HG02870 (cell line): ENCODE measurements at regions not wholly inside any gene's neighbourhood (a gene's known extent, or its start where the extent isn't known, plus 50 kb on each side); places are given as distances from the start of the nearest gene placed in this dataset.

Source experiments
- ATAC-seq: cut with Tn5 transposase; IDR thresholded peaks from one replicate; pipeline ENCODE4 v1.9.1; 2021; ENCODE audit warnings: mild to moderate bottlenecking, moderate library complexity; ENCODE audit not compliant: unreplicated experiment

DNA sequence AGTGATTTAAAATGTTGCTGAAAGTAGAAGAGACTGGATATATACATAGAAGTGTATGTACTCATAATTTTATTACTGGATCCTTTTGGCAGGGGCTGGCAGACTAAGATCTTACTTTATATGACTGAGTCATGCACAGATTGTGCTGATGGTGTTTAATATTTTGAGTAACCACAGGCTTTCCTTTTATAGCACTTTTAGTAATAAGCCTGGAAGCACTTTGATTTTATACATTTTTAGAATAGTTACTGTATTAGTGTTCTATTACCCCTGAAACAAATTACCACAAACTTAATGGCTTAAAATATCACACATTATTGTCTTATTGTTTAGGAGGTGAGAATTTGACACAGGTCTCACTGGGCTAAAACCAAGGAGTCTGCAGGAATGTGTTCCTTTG, 113.4 kb upstream of the CDH8 start:
- no peak for ATAC-seq

DNA sequence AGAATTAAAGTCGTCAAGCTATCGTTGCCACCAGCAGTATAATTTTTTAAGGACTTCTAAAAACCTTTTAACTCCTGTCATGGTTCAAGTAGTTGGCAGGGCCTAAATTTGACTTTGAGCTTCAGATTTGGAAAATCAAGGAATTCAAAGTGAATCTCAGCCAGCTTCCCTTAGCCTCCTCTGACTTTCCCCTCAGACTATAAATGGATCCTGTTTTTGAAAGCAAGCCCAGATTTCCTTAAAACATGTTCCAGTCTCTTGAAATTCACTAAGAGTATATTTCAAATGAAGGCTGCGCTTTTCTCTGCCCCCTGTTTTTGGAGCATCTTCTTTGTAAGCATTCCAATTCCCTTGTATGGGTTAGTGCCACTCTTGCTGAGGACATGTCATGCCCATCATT, 101.8 kb upstream of the CDH8 start:
- no peak for ATAC-seq

DNA sequence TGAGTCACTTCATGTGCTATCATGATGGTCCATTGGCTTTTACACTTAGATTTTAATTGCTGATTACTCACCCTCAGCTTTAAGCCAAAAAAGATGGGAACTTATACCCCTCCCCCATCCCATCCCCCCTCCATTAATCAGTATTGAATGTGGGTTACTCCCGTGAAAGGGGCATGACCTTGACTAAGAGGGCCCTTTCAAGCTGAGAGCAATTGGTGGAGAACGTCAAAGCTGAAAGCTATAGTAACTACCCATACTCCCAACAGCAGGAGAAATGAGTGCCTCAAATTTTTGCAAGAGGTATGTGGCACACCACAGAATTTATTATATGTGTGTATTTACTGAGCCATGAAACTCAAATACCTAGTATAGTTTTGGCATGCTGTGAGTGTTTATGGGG, 99.7 kb upstream of the CDH8 start:
- no peak for ATAC-seq

DNA sequence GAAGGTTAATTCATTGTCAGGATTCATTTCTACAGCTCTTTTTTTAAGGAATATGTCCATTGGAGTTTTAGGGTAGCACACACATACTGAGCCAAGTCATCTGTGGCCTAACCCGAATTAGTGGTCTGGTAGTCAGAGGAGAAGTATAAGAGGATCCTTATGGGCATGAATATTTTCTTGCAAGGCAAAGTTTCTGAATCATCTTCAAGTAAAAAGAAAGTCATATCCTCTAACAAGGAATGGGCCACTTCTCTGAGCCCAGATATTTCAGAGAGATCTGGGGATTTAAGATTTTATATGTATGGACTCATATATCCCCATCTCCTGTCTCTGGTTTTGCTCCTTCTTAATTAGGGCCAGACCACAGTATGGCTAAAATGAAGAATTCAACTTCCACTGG, 99.2 kb upstream of the CDH8 start:
- ATAC-seq: no peak

DNA sequence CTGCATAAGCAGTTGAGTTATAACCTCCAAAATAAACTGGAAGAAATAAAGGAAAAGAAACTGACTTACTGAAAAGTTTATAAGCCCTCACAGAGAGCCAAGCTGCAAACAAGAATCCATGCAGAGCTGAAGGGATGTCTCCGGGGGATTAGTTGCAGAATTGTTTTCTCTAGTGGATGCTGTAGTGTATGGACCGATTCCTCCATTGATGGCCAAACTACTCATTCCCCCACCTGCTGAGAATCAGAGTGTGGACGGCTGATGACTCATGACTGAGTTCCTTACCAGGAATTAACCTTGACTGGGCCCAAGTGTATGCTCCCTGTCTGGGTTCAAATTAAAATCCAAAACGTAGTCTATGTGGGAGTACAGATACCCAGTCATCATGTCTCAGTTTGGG, 93.9 kb upstream of the CDH8 start:
- no peak for ATAC-seq

DNA sequence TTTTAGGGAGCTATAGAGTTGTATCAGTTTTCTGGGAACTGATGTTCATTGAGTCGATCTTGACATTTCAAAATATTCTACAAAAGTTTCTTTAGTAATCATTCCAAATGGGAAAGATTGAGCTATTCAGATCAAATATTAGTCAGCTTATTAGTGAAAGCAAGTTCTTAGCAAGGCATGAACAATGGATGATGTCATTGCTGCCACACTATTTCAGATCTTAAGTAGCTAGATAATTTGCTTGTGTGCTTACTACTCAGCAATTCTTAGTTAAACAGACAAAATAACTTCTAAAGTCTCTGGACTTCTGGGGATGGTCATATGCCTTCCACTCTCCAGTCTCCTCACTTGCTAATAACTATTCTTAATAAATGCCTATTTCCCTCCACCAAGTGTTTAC, 69.0 kb upstream of the CDH8 start:
- no peak for ATAC-seq

DNA sequence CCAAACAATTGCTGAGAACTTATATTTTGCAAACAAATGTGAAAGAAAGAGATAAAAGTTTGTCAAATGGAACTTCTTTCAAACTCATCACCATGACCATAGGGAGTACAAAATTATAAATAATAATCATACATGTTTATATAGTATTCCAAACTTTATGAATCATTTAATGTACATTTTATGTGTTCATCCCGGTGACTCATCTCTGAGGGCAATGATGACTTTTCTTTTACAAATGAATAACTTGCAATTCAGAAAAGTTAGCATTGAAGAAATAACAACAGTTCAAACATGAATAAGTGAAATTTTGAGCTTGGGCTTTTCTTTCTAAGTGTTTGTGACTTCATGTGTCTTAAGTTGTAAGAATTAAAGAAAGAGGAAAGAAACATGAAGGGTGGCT, 66.3 kb upstream of the CDH8 start:
- no peak for ATAC-seq

DNA sequence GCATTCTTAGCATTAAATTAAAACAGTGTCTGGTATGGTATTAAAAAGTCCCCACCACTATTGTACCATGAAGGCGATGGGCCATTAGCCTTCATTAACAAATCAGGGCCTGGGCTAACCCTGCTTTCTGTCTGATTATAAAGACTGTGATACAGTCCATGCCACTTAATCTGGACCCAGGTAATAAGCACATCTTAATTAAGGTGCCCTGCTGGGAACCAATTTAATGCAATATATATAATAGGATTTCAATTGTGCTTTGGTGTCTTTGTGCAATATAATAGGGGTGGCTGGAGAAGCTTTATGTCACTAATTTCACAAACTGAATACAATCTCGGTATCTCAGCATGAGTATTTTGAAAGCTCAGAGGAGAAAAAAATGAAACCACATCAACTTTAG, 64.4 kb upstream of the CDH8 start:
- ATAC-seq: no peak

DNA sequence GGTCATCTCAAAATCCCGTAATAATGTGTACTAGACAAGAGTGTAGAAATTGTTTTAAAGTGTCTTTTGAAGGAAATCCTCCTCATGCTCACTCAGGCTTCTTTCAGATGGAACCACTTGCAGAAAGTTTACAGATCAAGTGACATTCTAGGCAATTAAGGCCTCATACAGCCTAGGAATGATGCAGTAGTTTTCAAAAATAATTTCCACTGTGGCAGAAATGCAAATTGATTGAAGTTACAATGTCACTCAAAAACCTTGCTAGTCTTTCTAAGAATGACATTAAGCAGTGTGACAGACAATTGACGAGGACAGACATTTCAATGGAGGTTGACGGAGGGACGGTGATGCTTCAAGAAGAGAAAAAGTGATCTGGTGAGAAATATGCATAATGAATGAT, 53.5 kb upstream of the CDH8 start:
- ATAC-seq: no peak

DNA sequence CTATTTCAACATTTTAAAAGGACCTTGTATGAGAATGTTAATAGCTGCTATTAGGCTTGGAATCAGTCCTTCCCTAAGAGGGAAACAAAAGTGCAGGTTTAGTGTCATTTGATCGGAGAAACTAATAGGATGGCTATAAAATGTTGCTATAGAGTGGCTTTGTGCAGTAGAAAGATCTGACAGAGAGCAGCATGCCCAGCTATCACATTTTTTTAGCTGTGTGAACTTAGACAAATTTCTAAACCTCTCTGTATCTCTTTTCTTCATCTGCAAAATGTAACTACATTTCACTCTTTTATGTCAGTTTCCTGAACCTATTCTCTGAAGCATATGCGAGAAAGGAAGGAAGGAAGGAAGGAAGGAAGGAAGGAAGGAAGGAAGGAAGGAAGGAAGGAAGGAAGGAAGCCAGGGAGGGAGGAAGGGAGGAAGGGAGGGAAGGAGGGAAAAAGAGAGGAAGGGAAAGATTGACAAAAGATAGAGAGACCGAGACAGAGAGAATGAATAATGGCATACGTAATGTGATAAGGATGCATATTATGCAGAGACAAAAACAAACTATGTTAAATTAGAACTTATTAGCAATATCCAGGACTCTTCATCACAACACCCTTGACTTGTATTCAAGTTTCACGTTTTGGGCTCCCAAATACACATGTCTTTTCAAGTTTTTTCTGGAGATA, 52.6 kb upstream of the CDH8 start:
- ATAC-seq: no peak
